Loucy (cell line): ENCODE measurements at regions not wholly inside any gene's neighbourhood (a gene's known extent, or its start where the extent isn't known, plus 50 kb on each side); places are given as distances from the start of the nearest gene placed in this dataset.

Experiments used
- EZH2phosphoT487 ChIP-seq: fragments of 200-600 bp; IDR thresholded peaks from 2 replicates; pipeline ENCODE4 v1.6.1; 2018; ENCODE audit warnings: antibody characterized with exemption, mild to moderate bottlenecking, moderate library complexity, borderline replicate concordance
- TF ChIP-seq, protein P1 (sequence below): fragments of 200-600 bp; sonication (generic); conservative IDR thresholded peaks from 2 replicates; pipeline ENCODE4 v1.5.1; 2014; ENCODE audit warnings: mild to moderate bottlenecking, antibody characterized with exemption, low read length

DNA sequence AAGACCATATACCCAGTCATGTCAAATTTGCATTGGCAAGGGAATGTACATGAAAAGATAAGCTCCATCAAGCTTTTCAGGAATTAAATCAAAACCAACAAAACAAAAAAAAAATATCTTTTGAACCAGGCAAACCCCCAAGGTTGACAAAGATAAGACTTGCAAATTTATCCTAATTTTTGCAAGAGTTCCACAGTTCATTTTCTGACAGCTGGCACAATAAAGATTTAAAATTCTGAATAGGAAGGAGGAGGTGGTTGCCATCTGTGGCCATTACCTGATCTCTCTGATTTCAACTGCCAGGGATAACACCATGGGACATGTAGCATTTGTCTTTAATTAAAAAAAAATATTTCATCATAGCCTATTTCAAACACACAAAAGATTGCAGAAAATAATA, 135.9 kb upstream of the SHISA6 start:
- TF ChIP-seq, protein P1, sequence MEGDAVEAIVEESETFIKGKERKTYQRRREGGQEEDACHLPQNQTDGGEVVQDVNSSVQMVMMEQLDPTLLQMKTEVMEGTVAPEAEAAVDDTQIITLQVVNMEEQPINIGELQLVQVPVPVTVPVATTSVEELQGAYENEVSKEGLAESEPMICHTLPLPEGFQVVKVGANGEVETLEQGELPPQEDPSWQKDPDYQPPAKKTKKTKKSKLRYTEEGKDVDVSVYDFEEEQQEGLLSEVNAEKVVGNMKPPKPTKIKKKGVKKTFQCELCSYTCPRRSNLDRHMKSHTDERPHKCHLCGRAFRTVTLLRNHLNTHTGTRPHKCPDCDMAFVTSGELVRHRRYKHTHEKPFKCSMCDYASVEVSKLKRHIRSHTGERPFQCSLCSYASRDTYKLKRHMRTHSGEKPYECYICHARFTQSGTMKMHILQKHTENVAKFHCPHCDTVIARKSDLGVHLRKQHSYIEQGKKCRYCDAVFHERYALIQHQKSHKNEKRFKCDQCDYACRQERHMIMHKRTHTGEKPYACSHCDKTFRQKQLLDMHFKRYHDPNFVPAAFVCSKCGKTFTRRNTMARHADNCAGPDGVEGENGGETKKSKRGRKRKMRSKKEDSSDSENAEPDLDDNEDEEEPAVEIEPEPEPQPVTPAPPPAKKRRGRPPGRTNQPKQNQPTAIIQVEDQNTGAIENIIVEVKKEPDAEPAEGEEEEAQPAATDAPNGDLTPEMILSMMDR: no peak
- no peak for TF ChIP-seq EZH2phosphoT487
